Breast epithelium (tissue), 3 donors: ENCODE measurements at regions not wholly inside any gene's neighbourhood (a gene's known extent, or its start where the extent isn't known, plus 50 kb on each side); places are given as distances from the start of the nearest gene placed in this dataset.

Experiments
- CTCF ChIP-seq, 3 donors: fragments of 450-650 bp; IDR thresholded peaks; one replicate each; pipeline ENCODE4 v1.5.1; 2016 to 2017; ENCODE audit warnings: antibody characterized with exemption in 3 of 3, mild to moderate bottlenecking in 3 of 3, moderate library complexity in 3 of 3
- POLR2AphosphoS5 ChIP-seq, 3 donors: sonication (generic); formaldehyde crosslinking; IDR thresholded peaks; one replicate each; pipeline ENCODE4 v1.6.1; 2017; ENCODE audit warnings: antibody characterized with exemption in 3 of 3

DNA sequence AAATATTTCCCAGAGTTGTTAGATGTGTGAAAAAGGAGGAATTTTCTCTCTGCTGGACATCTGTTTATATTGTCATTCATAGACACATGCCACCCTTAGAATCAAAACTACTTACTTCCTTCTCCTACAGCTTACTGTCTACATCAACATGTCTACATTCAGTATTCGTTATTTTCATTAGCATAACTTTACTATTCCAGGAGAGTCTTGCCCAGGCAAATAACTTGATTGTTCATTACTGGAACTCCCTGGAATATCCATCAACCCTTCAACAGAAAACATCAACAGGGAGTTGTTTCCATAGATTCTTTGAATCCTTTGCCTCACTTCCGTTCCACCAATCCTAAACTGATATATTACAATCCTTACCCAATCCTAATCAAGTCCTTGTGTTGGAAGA is 457.5 kb upstream of the ZNF608 start:
- TF ChIP-seq CTCF (IDR thresholded peaks at IDR 0.05) (no peak), POLR2AphosphoS5 (IDR thresholded peaks at IDR 0.05) (no peak)
